Activated CD8-positive, alpha-beta memory T cell treated with anti-CD3 and anti-CD28 coated beads for 24 hours (primary cell): ENCODE measurements at regions not wholly inside any gene's neighbourhood (a gene's known extent, or its start where the extent isn't known, plus 50 kb on each side); places are given as distances from the start of the nearest gene placed in this dataset.

Experiments used
- DNase-seq: peaks from one replicate; pipeline ENCODE4 v3.0.0-alpha.2; 2020

GRCh38 chr4:180808862-180809261 lies 1434.3 kb upstream of the TENM3 start:
- DNase-seq, result no peak

DNA sequence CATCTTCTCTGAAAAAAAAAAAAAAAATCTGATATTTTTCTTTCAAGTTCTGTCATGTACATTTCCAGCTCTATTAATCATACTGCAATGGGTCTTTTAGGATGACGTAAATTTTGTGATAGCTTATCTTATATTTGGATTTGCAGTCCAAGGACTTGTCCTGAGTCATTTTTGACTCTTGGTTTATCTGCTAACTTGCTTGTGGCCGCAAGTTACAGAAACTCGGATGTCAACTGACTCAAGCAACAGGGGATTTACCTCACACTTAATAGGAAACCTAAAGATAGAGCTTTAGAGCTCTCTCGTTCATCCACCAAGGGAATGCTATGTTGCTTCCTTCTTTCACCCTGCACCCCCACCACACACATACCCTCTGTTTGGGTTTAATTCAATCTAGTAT lies 1433.8 kb upstream of the TENM3 start:
- no peak for DNase-seq

DNA sequence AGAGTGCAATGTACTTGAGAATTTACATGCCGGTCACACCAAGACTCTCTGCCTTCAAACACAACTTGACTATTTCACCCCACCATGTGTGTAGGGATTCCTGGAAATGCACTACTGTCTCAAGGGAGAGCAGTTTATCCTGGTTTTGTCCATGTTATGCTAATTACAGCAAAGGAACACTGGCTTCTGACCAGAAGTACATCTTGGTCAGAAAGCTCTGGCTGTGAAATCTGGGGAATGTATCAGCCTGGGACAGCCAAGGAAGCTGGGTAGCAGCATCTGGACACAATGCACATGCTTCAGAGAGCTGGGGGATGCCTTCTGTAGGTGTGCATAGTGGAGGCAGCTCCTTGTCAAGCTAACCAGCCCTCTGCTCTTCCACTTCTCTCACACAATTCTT lies 1432.6 kb upstream of the TENM3 start:
- no peak for DNase-seq

GRCh38 chr4:180811556-180811955 lies 1431.6 kb upstream of the TENM3 start:
- no peak for DNase-seq

- DNase-seq, result no peak
These were observed 1430.4 kb upstream of the TENM3 start for GRCh38 chr4:180812783-180813182.

- DNase-seq, result no peak
These were observed 1428.3 kb upstream of the TENM3 start for GRCh38 chr4:180814875-180815417.

DNA sequence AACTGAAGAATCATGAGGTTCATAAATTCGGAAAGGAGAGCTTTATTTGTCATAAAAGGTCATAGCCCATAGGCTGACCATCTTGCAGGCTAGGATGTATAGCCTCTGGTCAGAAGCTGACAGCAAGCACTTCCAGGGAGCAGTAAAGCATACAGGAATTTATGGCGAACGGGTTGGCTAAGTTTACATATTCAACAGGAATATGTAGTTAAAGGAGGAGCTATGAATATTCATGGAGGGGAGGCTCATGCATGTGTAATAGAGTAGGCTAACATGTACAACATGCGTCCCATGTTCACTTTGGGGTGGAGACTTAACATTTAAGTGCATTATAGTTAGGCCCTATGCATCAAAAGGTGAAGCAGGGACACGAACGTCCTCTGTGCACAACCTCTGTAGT lies 1425.7 kb upstream of the TENM3 start:
- DNase-seq, result no peak

- DNase-seq, result no peak
These were observed 1420.1 kb upstream of the TENM3 start for GRCh38 chr4:180823108-180823507.

GRCh38 chr4:180827232-180828009 lies 1415.8 kb upstream of the TENM3 start:
- DNase-seq, result no peak

DNA sequence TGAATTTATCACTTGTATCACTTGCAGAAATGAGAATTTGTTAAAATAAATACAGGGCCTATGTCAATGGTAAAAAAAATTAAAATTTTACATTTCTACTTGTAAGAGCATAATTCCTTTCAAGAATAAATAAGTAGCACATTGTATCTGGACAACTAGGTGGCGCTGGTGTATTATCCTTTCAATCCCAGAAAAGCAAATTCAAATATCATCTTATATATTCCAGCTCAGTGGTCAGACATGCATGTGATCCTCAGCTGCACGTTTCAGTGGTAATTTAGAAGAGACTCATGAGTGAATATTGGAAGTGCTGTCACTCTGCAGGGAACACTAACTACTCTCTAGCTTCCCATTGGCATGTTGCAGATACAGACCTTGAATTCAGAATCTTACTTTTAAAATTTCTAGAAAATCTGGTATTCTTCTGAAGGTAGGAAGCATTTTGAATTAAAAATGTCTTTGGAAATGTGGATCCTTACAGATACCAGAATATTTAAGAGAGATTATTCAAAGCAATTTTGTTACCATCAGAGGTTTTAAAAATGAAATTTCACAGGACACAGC lies 1414.7 kb upstream of the TENM3 start:
- no peak for DNase-seq

DNA sequence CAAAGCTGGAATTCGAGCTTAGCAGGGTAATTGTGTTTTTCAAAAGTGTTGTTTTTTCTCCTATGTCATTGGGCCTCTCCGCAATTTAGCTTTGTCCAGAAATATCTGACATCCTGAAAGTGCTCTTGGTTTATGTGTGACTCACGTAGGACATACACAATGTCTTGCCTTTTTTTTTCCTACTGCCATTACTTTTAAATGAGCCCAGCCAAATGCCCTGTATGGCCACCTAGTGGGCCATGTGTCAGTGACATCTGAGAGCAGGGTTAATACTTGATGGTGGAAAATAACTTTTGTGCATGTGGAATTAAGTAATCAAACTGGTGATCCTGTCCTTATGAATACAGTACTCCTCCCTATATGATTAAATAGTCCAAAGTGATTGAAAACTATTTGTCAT lies 1411.1 kb upstream of the TENM3 start:
- DNase-seq, result no peak

DNA sequence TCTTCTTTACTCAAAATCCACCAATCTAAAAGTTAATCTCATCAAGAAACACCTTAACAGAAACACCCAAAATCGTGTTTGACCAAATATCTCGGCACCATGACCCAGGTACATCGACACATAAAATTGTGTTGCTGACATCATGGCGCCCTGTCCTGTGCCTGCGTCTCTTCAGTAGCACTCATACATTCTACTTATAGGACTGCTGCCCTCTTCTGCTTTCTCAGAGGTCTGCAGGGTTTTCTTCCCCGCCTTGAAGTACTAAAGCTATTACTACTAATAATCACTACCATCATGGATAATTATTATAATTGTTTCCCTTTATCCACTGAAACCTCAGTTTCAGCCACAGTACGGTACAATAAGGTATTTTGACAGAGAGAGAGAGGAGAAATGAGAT lies 1403.1 kb upstream of the TENM3 start:
- DNase-seq, result no peak

GRCh38 chr4:180850318-180850940 lies 1392.8 kb upstream of the TENM3 start:
- no peak for DNase-seq

- DNase-seq, result no peak
These were observed 1390.5 kb upstream of the TENM3 start for GRCh38 chr4:180852738-180853137.

DNA sequence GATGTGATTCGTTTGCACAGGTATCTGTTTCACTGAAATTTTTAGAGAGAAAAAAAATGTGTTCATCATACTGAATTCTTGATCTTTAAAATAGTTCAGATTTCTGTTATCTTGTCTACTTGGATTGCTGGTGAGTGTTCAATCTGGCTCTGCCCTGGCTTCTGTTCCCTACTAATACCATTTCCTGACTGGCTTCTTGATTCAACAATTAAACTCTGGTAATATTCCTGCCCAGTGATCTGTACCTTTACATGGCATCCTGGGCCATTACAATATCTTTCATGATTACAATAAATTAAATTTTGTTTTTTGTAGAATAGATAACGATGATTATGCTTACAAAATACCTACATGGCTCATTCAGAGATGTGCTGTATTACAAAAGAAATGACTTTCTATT lies 1388.0 kb upstream of the TENM3 start:
- DNase-seq, result no peak

GRCh38 chr4:180860089-180860720 lies 1383.0 kb upstream of the TENM3 start:
- DNase-seq, result no peak

DNA sequence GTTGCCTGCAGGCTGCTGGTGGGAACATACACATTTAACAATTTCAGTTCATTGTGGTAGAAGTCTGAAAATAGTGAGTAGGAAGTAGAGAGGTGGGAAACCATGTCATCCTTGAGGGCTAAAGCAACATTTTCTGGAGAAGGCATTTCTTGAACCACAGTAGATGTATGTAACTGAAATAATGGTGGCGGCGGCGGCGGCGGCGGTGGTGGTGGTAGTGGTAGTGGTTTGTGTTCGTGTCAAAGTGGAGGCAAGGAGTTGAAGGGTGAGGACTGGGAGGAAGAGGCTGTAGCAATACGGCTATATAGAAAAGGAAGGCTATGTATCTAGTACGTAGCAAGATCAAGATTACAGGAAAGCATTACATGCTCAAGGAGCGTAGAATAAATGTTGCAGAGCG lies 1381.6 kb upstream of the TENM3 start:
- DNase-seq, result no peak

- DNase-seq, result no peak
These were observed 1376.1 kb upstream of the TENM3 start for GRCh38 chr4:180866933-180867643.

DNA sequence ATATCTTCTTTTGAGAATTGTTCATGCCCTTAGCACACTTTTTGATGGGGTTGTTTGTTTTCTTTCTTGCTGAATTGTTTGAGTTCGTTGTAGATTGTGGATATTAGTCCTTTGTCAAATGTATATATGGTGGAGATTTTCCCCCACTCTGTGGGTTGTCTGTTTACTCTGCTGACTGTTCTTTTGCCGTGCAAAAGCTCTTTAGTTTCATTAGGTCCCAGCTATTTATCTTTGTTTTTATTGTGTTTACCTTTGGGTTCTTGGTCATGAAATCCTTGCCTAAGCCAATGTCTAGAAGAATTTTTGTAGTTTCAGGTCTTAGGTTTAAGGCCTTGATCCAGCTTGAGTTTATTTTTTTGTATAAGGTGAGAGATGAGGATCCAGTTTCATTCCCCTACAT lies 1372.6 kb upstream of the TENM3 start:
- no peak for DNase-seq

GRCh38 chr4:180898305-180898704 lies 1344.9 kb upstream of the TENM3 start:
- DNase-seq, result no peak

DNA sequence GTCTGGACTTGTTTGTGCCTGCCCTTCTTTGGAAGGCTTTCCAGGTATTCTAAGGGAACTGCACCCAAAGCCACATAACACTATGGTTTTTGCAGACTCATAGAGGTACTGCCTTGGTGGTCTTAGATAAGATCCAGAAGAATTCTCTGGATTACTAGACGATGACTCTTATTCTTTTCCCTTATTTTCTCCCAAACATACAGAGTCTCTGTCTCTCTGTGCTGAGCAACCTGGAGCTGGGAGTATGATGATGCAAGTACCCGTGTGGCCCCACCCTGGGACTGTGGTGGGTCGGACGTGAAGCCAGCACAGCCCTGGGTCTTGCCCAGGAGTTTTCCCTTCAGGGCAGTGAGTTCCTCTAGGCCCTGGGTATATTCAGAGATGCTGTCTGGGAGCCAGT lies 1342.4 kb upstream of the TENM3 start:
- DNase-seq, result no peak

GRCh38 chr4:180909279-180909678 lies 1333.9 kb upstream of the TENM3 start:
- no peak for DNase-seq

- no peak for DNase-seq
These were observed 1329.5 kb upstream of the TENM3 start for GRCh38 chr4:180913750-180914149.
